HG03135 (cell line): ENCODE measurements at regions not wholly inside any gene's neighbourhood (a gene's known extent, or its start where the extent isn't known, plus 50 kb on each side); places are given as distances from the start of the nearest gene placed in this dataset.

Experiments
- ATAC-seq: cut with Tn5 transposase; IDR thresholded peaks from one replicate; pipeline ENCODE4 v1.9.1; 2021; ENCODE audit warnings: mild to moderate bottlenecking, moderate library complexity; ENCODE audit not compliant: unreplicated experiment

- no peak for ATAC-seq
Observed at GRCh38 chr9:115910959-115911358, 242.6 kb upstream of the PAPPA start.

- no peak for ATAC-seq
Observed at GRCh38 chr9:115912086-115912485, 241.5 kb upstream of the PAPPA start.

GRCh38 chr9:115913696-115914095, 239.9 kb upstream of the PAPPA start:
- no peak for ATAC-seq

- no peak for ATAC-seq
Observed at GRCh38 chr9:115914291-115914690, 239.3 kb upstream of the PAPPA start.

- ATAC-seq = no peak
Observed at GRCh38 chr9:115921301-115921700, 232.3 kb upstream of the PAPPA start.

GRCh38 chr9:115922444-115922843, 231.1 kb upstream of the PAPPA start:
- ATAC-seq = no peak

GRCh38 chr9:115923410-115923809, 230.2 kb upstream of the PAPPA start:
- ATAC-seq = no peak

GRCh38 chr9:115923903-115924668, 229.5 kb upstream of the PAPPA start:
- ATAC-seq = no peak

GRCh38 chr9:115924669-115924987, 229.0 kb upstream of the PAPPA start:
- no peak for ATAC-seq

- no peak for ATAC-seq
Observed at GRCh38 chr9:115925424-115925823, 228.2 kb upstream of the PAPPA start.

GRCh38 chr9:115930472-115930871, 223.1 kb upstream of the PAPPA start:
- no peak for ATAC-seq

- ATAC-seq = no peak
Observed at GRCh38 chr9:115938479-115938878, 215.1 kb upstream of the PAPPA start.

GRCh38 chr9:115939065-115939765, 214.4 kb upstream of the PAPPA start:
- no peak for ATAC-seq

GRCh38 chr9:115941561-115942315, 211.9 kb upstream of the PAPPA start:
- ATAC-seq = no peak

- ATAC-seq = no peak
Observed at GRCh38 chr9:115943431-115944165, 210.0 kb upstream of the PAPPA start.

GRCh38 chr9:115944166-115944948, 209.2 kb upstream of the PAPPA start:
- ATAC-seq = no peak

GRCh38 chr9:115945009-115945431, 208.6 kb upstream of the PAPPA start:
- no peak for ATAC-seq

- ATAC-seq = no peak
Observed at GRCh38 chr9:115946530-115946929, 207.1 kb upstream of the PAPPA start.

GRCh38 chr9:115951977-115952376, 201.6 kb upstream of the PAPPA start:
- no peak for ATAC-seq
